GM23338 (cell line): ENCODE measurements at regions not wholly inside any gene's neighbourhood (a gene's known extent, or its start where the extent isn't known, plus 50 kb on each side); places are given as distances from the start of the nearest gene placed in this dataset.
A peak's percentile ranks its signal among the peaks of the same experiment; 100 is the strongest.

Source experiments
- ATAC-seq: fragments of 200-7000 bp; cut with Tn5 transposase; 3 replicates; pipeline ENCODE4 v1.9.1; 2020
- DNase-seq: peaks from one replicate; pipeline ENCODE4 v3.0.0-alpha.2; 2015; ENCODE audit warnings: low spot score
- H2AFZ ChIP-seq: fragments of 200-600 bp; sonication (generic); 2 replicates; pipeline ENCODE4 v1.8.0; 2016; ENCODE audit warnings: antibody characterized with exemption, mild to moderate bottlenecking, moderate library complexity
- H3F3A ChIP-seq: fragments of 200-600 bp; sonication (generic); replicated peaks from 2 replicates; pipeline ENCODE4 v1.8.0; 2017; ENCODE audit warnings: antibody characterized with exemption, mixed run types, low read depth
- H3K27ac ChIP-seq: fragments of 200-600 bp; sonication (generic); 2 replicates; pipeline ENCODE4 v1.6.1; 2016; ENCODE audit warnings: low read depth
- H3K27me3 ChIP-seq: fragments of 200-600 bp; sonication (generic); 2 replicates; pipeline ENCODE4 v1.8.0; 2016; ENCODE audit warnings: mild to moderate bottlenecking, mixed run types, moderate library complexity; ENCODE audit not compliant: insufficient read depth
- H3K36me3 ChIP-seq: fragments of 200-600 bp; sonication (generic); 2 replicates; pipeline ENCODE4 v1.8.0; 2016; ENCODE audit warnings: mild to moderate bottlenecking; ENCODE audit not compliant: insufficient read depth
- H3K4me1 ChIP-seq: fragments of 200-600 bp; sonication (generic); 2 replicates; pipeline ENCODE4 v1.8.0; 2016; ENCODE audit warnings: mild to moderate bottlenecking, moderate library complexity; ENCODE audit not compliant: insufficient read depth
- H3K4me2 ChIP-seq: fragments of 200-600 bp; sonication (generic); 2 replicates; pipeline ENCODE4 v1.7.1; 2017; ENCODE audit warnings: mixed run types
- H3K4me3 ChIP-seq: fragments of 200-600 bp; sonication (generic); 2 replicates; pipeline ENCODE4 v1.6.1; 2016; ENCODE audit warnings: mixed run types
- H3K79me2 ChIP-seq: fragments of 200-600 bp; sonication (generic); replicated peaks from 2 replicates; pipeline ENCODE4 v1.8.0; 2017; ENCODE audit warnings: mild to moderate bottlenecking; ENCODE audit not compliant: insufficient read depth
- H3K9me2 ChIP-seq: fragments of 200-600 bp; sonication (generic); 2 replicates; pipeline ENCODE4 v1.8.0; 2017; ENCODE audit not compliant: insufficient read depth
- H4K20me1 ChIP-seq: fragments of 200-600 bp; sonication (generic); replicated peaks from 2 replicates; pipeline ENCODE4 v1.8.0; 2017; ENCODE audit warnings: mild to moderate bottlenecking; ENCODE audit not compliant: insufficient read depth
- H3K27ac Mint-ChIP-seq: 2 replicates; pipeline ENCODE4 v1.8.0; 2020; ENCODE audit warnings: inconsistent platforms, mild to moderate bottlenecking, moderate library complexity, mixed read lengths
- H3K27me3 Mint-ChIP-seq: 3 replicates; pipeline ENCODE4 v1.8.0; 2022; ENCODE audit warnings: low read depth, mild to moderate bottlenecking, moderate library complexity, mixed read lengths, inconsistent platforms; ENCODE audit not compliant: insufficient read depth, poor library complexity
- H3K36me3 Mint-ChIP-seq: 3 replicates; pipeline ENCODE4 v1.8.0; 2021; ENCODE audit warnings: low read depth, mild to moderate bottlenecking, inconsistent platforms, moderate library complexity, mixed read lengths
- H3K4me1 Mint-ChIP-seq: 3 replicates; pipeline ENCODE4 v1.8.0; 2020; ENCODE audit warnings: mild to moderate bottlenecking, inconsistent platforms, mixed read lengths
- H3K4me3 Mint-ChIP-seq: 3 replicates; pipeline ENCODE4 v1.8.0; 2021; ENCODE audit warnings: moderate library complexity, mild to moderate bottlenecking, inconsistent platforms, mixed read lengths
- H3K9me3 Mint-ChIP-seq: 3 replicates; pipeline ENCODE4 v1.8.0; 2020; ENCODE audit warnings: moderate library complexity, mild to moderate bottlenecking, inconsistent platforms, mixed read lengths
- CTCF ChIP-seq, 2 experiments: fragments of 200-600 bp in 1 of 2; sonication (generic) in 1 of 2; conservative IDR thresholded peaks; 2 replicates each; pipeline versions ENCODE4 v1.5.1 to v1.6.1; 2016 to 2017; ENCODE audit warnings: antibody characterized with exemption in 2 of 2, low read depth in 2 of 2, mild to moderate bottlenecking in 2 of 2, moderate library complexity in 1 of 2
- JUNB ChIP-seq: IDR thresholded peaks from one replicate; pipeline ENCODE4 v1.6.1; 2016; ENCODE audit warnings: antibody characterized with exemption; ENCODE audit not compliant: unreplicated experiment
- ZNF331 ChIP-seq: fragments of 250-450 bp; sonication (Bioruptor Pico); IDR thresholded peaks from 2 replicates; pipeline ENCODE4 v1.5.0; 2020; ENCODE audit warnings: low read depth, mild to moderate bottlenecking, moderate library complexity
- ZNF462 ChIP-seq: fragments of 250-450 bp; sonication (Bioruptor Pico); IDR thresholded peaks from 2 replicates; pipeline ENCODE4 v1.5.0; 2020; ENCODE audit warnings: mild to moderate bottlenecking, moderate library complexity

GRCh38 chr13:52899206-52899605, 50.8 kb upstream of the PCDH8 start:
- H3K4me3 ChIP-seq = no peak overlapping the region
- DNase-seq = no peak
- no peak overlapping the region for H3K27ac Mint-ChIP-seq
- peaks cover 7% of the 10 kb centered on the region for H3K27me3 Mint-ChIP-seq
- TF ChIP-seq JUNB (no peak), CTCF (conservative IDR thresholded peaks at IDR 0.05; ENCODE audit: low read depth in 2 of 2) (peak in 1 of 2 experiments; percentile 37; a peak in 2 of 4 replicates), ZNF331 (no peak), ZNF462 (0 out of 2 replicates have a peak, but pooled peaks have one; percentile 17)
- no peaks in the 10 kb centered on the region for H3K9me2 ChIP-seq
- H3K79me2 ChIP-seq = no peaks in the 10 kb centered on the region
- no peaks in the 10 kb centered on the region for H3K36me3 Mint-ChIP-seq
- peaks cover 53% of the 10 kb centered on the region for H3K4me1 Mint-ChIP-seq
- H3K36me3 ChIP-seq = no peaks in the 10 kb centered on the region
- H2AFZ ChIP-seq = no peak overlapping the region
- no peaks in the 10 kb centered on the region for H3K9me3 Mint-ChIP-seq
- H3K27ac ChIP-seq = no peak overlapping the region
- no peak overlapping the region for H3K4me2 ChIP-seq
- H3F3A ChIP-seq = no peaks in the 10 kb centered on the region; the same call in 1 of the 2 replicates
- peaks cover 61% of the 10 kb centered on the region for H3K4me1 ChIP-seq
- H3K4me3 Mint-ChIP-seq = no peak overlapping the region
- ATAC-seq = peak; percentile 10; the same call in 2 of the 3 replicates
- 0 out of 2 replicates have a peak, but pooled peaks cover 6% of the 10 kb centered on the region for H3K27me3 ChIP-seq
- H4K20me1 ChIP-seq = no peaks in the 10 kb centered on the region
